C4-2B (cell line): ENCODE measurements at regions not wholly inside any gene's neighbourhood (a gene's known extent, or its start where the extent isn't known, plus 50 kb on each side); places are given as distances from the start of the nearest gene placed in this dataset.

Experiments
- CTCF ChIP-seq: fragments of 450-650 bp; conservative IDR thresholded peaks from 2 replicates; pipeline ENCODE4 v1.5.1; 2017; ENCODE audit warnings: mild to moderate bottlenecking
- ZFX ChIP-seq: fragments of 450-650 bp; IDR thresholded peaks from 2 replicates; pipeline ENCODE4 v1.6.1; 2017

- TF ChIP-seq CTCF (no peak), ZFX (no peak)
Observed at GRCh38 chr12:90172524-90172923, 463.9 kb upstream of the ATP2B1 start.
